GM12874 (cell line): ENCODE measurements at regions not wholly inside any gene's neighbourhood (a gene's known extent, or its start where the extent isn't known, plus 50 kb on each side); places are given as distances from the start of the nearest gene placed in this dataset.

Source experiments
- CTCF ChIP-seq: IDR thresholded peaks from 2 replicates; pipeline ENCODE4 v1.5.1; 2011; ENCODE audit warnings: low read depth, mild to moderate bottlenecking, control low read depth, low read length, moderate library complexity; ENCODE audit not compliant: insufficient read depth

DNA sequence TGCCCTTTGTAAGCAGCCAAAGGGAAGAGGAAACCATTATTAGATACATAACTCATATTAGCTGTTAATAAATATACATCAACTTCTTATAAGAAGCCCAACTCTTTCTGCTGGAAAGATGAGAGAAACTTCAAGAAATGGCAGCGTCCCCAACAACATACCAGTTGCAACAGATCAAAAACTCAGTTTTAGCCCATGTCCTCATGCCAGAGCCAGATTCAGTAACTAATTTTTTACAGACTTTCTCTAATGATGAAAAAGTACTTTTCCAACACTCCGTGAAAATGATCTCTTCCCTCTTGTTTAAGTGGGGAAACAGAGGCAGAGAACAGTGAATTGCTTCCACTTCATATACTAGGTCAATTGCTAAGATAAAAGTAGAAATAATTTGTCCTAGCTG is 206.8 kb upstream of the NUDT4 start:
- no peak for TF ChIP-seq CTCF

DNA sequence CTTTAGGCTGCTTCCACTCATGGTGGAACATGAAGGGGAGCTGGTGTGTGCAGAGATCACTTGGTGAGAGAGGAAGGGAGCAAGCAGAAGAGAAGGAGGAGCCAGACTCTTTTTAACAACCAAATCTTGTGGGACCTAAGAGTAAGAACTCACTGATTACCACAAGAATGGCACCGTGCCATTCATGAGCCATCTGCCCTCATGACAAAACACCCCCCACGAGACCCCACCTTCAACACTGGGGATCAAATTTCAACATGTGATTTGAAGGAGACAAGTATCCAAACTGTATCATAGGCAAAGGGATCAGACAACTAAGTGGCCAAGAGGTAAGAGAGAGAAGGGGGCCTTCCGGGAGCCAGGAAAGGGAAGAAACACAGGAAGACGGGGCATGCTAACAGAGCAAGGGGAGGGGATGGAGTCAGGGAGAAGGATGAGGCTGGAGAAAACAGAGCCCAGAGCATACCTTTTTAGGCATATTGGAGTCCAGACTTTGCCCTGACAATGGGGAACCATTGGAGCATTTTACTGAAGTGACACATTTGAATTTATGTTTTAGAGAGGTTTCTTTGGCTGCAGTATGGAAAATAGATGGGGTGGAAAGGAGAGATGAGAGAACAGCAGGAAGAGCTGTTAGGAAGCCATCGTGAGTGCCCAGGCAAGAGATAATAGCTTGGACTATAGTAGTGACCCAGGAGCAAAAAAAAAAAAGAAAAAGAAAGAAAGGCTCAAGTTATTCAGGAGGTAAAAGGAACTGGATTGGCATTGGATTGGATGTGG is 204.4 kb upstream of the NUDT4 start:
- TF ChIP-seq CTCF, result no peak

DNA sequence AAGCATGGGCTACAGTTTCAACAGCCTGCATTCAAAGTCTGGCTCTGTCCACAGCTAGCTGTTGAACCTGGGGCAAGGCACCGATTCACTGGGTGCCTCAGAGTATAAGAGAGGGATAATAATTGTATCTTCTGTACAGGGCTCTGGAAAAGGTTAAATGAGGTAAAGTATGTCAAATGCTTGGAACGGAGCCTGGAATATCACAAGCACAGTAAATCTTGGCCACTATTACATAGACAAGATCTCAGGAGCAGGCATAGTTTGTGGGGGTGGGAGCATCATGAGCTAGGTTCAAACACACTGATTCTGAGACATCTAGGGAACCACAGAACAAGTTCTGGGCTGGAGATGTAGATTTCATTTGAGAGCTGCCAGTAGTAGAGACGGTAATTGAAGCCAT is 203.7 kb upstream of the NUDT4 start:
- TF ChIP-seq CTCF, result no peak

DNA sequence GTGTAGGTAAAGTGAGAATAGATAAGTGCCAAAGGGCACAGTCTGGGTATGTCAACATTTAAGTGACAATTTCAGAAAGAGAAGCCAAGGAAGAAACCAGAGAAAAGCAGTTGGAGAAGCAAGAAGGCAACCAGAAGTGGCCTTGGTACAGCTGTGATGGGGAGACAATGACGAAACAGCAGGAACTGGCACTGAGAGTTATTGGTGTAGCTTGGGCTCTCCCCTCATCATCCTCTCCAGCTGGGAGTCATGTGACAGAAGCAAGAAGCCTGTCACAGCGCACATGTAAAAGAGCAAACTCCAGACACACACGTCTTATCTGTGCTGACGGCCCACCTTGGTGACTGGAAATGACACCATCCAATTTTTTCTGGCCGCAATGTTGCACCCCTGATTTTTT is 203.3 kb upstream of the NUDT4 start:
- TF ChIP-seq CTCF, result no peak

DNA sequence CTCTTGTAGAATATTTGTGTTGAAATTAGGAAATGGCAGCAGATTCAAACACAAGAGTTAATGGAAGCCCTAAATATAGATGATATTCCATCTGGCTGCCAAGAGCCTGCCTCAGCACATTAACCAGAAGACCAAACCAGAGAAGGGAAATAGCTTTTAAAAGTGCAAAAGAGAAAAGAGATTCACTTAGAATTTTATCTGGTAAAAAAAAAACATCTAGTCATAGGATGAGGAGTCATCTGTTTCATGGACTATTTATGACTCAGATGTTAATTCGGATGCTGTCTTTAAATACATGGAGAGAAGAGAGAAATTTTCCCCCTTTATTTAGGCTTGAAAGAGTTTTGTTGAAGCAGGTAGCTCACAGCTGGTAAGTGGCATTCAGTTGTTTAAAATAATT is 201.6 kb upstream of the NUDT4 start:
- TF ChIP-seq CTCF, result no peak

- no peak for TF ChIP-seq CTCF
Measured at GRCh38 chr12:93176610-93177126, 201.1 kb upstream of the NUDT4 start.

DNA sequence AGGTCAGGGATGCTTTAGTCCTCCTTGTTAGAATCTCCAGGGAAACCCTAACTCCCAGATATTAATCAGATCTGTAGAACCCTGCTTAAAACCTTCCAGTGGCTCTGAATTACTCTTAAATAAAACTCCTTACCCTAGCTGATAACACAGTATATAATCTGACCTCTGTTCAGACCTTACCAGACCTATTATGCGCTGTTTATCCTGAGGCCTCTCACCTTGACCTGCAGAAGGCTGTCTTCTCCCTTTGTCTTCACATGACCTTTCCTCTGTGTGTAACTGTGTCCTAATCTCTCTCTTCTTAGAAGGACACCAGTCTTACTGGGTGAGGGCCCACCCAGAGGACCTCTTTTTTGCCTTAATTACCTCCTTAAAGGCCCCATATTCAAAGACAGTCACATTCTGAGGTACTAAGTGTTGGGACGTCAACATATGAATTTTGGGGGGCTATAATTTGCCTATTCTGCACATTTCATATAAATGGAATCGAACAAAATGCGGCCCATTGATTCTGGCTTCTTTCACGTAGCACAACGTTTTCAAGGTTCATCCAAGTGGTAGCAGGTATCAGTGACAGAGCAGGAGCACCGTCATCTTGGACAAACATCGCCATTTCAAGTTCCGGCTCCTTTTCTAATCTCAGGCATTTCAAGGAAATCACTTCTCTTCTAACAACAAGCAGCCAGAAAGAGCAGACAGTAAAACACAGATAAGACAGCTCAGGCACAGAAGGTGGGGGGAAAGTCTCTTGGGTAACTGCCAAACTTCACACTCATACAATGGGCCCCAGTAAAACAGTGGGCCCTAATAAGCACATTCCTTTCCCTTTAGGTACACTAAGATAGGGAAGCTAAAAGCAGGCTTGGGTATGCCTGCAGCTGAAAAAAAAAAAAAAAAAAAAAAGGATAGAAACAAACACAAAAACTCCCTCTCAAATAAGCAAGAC is 200.2 kb upstream of the NUDT4 start:
- no peak for TF ChIP-seq CTCF
